ENCODE measurements at regions not wholly inside any gene's neighbourhood (a gene's known extent, or its start where the extent isn't known, plus 50 kb on each side); places are given as distances from the start of the nearest gene placed in this dataset.
"Not testable (repeated sequence)": the region's sequence is repeated elsewhere in the genome, so short reads cannot be mapped to it uniquely, and the experiment has no call there.

DNA sequence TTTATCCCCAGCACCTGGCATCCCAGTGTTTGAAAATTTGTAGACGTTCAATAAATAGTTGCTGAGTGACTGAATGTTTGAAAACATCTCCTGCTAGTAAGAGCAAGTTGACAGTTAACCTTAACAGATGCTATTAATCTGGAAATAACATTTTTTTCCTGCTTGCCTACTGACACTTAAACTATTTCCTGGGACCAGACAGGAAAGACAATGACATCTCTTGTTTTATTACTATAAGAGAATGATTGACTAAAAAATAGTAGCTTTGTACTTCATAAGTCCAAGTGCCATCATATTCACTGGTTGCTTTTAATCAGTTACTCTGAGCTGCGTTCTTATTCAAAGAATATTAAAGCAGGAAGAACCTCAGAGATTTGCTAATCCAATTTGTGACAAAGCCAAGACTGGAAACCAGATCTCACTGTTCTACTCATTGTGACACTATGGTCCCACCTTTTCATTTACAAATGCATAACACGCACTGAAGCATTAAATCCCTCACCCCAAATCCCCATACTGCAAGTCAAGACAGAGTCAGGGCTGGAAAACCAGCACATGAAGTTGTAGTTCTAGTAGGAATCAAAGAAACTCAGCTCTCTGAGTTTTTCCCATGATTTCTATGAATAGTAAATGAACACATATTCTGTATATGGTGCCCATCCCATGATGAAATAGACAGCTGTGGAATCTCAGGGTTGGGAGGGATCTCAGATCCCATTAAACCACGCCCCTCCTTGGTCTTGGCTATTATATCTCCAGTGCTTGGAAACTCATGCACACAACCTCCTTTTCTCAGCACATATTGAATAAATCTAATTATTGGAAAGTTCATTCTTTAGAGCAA, 212.7 kb upstream of the P2RY1 start:
- no peak for DNase-seq (ENCODE audit: low read depth in 2 of 2)

DNA sequence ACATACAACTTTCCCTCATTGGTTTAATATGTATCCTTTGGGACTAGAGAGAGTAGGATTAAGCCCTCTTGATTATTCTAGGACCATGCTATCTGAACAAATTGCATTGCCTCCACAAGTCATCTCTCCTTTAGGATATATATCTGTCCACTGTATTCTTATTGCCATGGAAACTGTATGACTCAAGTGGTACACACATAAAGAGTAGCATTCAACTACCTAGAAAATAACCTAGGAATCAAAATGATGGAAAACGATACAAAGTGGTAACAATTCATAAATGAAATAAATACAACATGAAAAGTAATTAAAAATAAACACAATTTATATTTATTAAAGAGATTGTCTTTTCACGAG, 212.1 kb upstream of the P2RY1 start:
- no peak for DNase-seq (ENCODE audit: low read depth in 2 of 2)

DNA sequence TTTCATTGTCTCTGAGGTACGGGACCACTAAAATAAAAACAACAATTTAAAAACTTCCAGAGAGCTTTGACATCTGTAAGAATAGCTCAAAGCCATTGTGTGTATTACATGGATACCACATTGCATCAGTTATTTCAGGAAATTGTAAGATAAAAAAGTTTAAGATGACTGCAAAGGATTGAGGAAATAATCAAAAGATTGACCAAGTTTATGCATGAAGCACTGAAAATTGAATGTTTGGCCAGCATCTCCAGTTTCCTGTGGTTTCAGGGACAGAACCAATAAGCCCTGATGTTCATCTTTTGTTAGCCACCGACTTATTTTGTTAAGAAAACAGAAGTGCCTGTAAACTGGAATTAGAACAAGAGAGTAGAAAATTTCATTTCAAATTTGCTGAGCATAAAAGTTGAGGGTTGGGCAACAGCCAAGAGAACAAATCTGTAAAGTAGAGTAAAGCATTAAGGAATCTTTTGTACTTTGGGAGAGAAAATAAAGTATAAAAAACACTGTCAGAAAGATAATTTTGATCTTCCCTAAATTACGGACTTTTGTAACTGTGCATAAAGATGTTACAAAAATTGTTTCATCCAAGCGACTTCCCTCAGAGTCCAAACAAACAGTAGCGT, 211.5 kb upstream of the P2RY1 start:
- DNase-seq (ENCODE audit: low read depth in 2 of 2) = no peak

DNA sequence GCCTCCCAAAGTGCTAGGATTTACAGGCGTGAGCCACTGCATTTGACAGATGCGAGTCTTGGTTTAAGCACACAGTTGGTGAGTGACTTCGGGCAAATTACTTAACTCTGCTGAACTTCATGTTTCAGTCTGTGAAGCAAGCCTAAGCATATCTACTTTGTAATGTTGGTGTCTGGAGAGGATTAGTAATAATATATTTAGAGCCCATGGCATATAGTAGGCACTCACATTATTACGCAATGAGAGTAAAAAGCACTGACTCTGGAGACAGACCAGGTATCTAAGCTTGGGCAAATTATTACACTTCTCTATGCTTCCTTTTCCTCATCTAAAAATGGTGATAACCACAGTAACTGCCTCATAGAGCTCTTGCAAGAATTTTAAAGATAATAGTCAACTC, 208.7 kb upstream of the P2RY1 start:
- no peak for DNase-seq (ENCODE audit: low read depth in 2 of 2)

DNA sequence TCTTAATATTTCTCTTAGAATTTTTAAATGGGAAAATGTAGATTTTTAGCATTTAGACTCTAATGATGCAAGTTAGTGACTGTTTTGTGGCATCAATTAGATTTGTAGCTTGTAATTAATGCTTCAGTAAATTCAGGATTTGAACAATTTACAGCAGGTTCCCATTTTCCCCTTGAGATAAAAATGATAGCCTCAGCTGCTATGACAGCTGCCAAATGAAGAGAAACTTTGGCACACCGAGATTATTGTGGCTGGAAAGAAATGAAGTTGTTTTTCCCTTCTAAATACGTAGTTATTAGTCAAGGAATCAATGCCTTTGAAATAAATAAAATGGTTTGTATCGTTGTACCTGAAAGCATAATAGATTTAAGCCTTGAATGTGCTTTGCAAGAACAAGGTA, 206.4 kb upstream of the P2RY1 start:
- no peak for DNase-seq (ENCODE audit: low read depth in 2 of 2)

DNA sequence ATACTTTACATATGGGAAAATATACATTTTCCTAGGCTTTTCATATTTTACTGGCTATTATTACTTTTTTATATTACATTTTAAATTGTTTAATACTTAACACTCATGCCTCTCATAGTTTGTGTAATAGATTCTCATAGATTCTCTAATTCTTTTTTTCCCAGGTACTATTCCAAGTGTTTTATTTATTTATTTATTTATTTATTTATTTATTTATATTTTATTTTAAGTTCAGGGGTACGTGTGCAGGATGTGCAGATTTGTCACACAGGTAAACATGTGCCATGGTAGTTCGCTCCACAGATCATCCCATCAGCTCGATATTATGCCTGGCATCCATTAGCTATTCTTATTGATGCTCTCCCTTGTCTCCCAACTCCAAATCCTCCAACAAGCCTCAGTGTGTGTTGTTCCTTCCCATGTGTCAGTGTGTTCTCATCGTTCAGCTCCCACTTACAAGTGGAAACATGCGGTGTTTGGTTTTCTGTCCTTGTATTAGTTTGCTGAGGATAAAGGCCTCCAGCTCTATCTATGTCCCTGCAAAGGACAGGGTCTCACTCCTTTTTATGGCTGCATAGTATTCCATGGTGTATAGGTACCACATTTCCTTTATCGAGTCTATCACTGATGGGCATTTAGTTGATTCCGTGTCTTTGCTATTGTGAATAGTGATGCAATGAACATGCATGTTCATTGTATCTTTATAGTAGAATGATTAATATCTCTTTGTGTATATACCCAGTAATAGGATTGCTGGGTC, 205.4 kb upstream of the P2RY1 start:
- no peak for DNase-seq (ENCODE audit: low read depth in 2 of 2)

DNA sequence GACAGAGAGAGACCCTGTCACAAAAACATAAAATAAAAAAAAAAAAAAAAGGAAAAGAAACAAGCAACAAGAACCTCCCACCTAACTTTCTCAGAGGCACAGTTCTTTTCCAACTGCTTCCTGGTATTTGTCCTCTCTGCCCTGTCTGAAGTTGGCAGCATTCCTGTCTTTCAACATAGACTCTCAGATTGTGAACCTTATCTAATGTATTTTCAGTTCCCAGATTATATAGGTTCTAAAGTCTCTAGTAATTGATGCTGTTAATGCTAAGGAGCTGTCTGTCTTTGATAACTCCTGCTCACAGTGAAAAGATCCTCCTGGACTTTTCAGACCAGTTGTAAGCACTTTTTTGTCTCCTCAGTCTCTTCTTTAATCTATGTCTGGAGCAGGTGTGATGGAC, 199.5 kb upstream of the P2RY1 start:
- DNase-seq (ENCODE audit: low read depth in 2 of 2) = no peak

DNA sequence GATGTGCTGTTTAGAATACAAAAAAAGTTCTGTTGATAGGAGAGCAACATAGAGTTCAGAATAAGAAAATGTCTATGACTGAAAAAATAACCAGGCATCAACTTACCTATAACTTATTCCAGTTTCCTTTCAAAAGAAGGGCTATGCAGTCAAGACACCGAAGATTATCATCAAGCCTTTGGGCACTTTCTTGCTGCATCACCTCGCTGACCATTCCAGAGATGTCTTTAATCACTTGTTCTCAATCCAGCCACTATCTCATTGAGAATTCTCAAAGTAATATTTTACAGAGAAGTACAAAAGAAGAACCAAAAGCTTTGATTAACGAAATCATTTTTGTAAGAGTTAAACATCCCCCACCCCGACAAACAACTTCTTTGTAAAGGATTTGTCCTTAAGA, 198.3 kb upstream of the P2RY1 start:
- DNase-seq (ENCODE audit: low read depth in 2 of 2) = no peak

DNA sequence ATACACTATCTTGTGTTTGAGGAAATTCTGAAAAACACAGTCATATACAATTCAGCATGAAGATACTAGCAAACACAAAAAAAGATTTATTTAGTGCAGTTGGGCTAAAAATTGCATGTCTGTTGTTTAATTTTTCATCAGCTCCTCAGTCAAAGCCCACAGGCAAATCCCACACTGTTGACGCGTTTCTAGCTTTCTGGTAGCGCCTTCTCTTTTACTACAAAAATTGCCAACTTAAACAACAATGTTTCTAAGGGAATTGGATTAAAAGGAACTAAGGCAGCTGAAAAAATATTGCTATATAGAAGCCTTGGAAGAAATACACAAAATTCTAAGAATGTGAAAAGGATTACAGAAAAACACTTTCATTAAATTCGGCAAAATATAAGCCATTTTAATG, 196.7 kb upstream of the P2RY1 start:
- no peak for DNase-seq (ENCODE audit: low read depth in 2 of 2)

DNA sequence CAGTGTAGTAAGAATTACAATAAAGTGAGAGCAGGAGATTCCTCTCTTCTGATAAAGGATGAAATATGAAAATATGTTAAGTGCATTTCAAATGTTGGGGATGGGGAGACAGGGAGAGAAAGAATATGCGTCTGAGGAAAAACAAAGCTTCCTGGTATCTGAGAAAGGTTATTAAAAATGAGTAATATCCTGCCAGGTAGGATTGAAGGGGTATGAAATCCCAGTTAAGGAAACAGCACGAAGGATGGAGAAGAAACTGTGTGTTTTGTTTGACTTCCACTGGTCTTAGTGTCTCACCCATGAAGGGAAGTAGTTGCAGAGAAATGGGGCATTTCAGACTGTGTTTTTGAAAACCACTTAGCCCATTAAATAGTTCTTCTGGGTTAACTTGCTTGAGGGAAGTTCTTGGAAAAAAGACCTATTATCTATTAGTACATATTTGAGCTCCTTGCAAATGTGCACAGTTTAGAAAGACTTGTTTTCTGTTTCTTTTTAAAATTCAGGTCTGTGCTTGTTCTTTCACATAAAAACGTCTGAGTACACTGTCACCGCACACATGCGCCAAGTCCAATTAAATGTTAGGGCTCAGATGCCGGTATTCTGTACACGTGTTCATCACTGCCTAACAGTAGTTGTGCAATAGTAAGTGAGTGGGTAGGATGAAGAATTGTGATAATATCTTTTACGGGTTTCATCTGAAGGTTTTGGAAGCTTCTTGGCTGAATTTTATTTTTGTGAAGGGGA, 196.1 kb upstream of the P2RY1 start:
- no peak for DNase-seq (ENCODE audit: low read depth in 2 of 2)

DNA sequence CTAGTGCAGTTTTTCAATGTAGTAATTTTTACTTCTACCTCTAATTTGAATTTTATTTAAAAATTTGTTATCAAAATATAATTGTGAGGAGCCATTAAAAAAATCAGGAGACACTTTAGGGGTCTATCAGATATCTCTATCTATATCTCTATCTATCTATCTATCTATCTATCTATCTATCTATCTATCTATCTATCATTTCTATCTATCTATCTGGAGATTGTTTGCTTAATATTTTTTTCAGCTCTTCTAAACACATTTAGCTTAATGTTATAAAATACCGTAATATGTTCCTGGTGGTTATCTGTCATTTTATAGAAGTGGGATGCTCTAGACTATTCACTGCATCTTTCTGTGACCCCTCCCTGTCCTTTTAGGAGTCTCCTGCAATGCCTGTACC, 193.7 kb upstream of the P2RY1 start:
- no peak for DNase-seq (ENCODE audit: low read depth in 2 of 2)

DNA sequence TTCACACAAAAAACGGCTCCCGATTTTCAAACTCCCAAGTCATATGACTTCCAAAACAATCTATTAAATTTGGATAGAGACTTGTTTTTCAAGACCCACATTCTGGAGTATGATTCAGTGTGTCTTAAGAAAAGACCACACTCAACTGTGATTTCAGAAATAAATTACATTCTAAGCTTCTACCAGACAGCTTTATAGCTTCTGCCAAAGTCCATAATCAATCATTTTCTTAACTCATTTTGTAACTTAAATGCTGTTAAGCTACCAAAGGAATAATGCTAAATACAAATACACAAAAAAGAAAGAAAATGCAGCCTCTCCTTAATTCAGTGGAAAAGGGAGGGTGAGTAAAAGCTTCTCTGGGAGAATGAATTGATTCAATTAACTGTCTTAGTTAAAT, 192.3 kb upstream of the P2RY1 start:
- DNase-seq (ENCODE audit: low read depth in 2 of 2) = no peak

DNA sequence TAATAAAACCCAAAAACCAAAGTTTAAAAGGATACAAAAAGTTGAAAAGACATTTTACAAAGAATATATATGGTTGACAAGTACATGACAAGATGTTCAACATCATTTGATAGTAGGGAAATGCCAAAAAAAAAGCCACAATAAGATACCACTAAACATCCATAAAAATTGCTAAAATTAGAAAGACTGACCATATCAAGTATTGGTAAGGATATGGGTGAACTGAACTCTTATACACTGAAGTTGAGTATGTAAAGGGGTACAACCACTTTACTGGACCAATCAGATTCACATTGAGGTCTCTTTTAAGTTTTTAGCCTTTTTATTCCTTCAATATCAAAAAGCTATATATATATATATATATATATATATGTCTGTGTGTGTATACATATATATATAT, 190.5 kb upstream of the P2RY1 start:
- no peak for DNase-seq (ENCODE audit: low read depth in 2 of 2)

DNA sequence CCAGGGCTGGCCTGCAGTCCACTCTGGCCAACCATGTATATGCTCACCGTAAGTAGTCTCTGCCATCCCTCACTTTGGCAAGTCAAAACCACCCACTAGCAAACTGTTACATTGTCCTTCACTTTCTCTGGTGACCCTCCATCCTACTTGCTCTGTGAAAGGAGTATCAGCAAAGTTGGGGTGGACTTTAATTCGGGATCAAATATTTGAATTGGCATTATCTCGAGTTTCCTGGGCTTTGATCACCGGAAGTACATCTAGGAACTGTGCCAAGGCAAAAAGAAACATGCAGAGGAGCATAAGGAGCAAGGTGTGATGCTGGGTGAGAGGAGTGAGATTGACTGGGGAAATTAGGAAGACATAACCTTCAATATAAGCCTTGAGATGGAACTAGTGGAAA, 188.9 kb upstream of the P2RY1 start:
- no peak for DNase-seq (ENCODE audit: low read depth in 2 of 2)

DNA sequence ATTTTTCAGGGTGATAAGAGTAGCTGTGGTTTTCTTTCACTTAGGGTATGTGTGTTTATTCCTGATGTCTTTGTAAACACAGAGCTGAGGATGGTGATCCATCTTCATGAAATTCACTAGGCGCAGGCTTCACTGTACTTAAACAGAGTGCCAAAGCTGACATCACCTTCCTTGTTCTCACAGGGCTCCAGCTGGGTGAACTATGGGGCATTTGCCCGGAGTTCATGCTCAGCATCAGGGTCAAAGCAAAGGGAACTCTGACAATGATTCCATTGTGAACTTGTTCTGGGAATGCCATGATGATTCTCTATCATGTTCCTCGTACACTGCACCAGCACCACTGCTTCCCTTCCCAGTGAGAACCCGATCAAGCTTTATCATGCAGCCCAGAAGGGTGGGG, 184.8 kb upstream of the P2RY1 start:
- DNase-seq (ENCODE audit: low read depth in 2 of 2) = no peak

DNA sequence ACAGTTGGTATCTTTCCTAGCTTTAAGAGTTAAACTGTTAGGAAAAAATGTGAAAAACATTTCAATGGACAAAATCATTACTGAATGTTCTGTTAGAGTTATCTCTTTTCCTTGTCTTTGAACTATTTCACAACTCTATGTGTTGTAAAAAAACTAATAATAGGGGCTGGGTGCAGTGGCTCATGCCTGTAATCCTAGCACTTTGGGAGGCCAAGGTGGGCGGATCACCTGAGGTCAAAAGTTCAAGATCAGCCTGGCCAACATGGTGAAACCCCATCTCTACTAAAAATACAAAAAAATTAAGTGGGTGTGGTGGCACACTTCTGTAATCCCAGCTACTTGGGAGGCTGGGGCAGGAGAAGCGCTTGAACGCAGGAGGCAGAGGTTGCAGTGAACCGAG, 184.0 kb upstream of the P2RY1 start:
- DNase-seq (ENCODE audit: low read depth in 2 of 2) = not testable (repeated sequence)

DNA sequence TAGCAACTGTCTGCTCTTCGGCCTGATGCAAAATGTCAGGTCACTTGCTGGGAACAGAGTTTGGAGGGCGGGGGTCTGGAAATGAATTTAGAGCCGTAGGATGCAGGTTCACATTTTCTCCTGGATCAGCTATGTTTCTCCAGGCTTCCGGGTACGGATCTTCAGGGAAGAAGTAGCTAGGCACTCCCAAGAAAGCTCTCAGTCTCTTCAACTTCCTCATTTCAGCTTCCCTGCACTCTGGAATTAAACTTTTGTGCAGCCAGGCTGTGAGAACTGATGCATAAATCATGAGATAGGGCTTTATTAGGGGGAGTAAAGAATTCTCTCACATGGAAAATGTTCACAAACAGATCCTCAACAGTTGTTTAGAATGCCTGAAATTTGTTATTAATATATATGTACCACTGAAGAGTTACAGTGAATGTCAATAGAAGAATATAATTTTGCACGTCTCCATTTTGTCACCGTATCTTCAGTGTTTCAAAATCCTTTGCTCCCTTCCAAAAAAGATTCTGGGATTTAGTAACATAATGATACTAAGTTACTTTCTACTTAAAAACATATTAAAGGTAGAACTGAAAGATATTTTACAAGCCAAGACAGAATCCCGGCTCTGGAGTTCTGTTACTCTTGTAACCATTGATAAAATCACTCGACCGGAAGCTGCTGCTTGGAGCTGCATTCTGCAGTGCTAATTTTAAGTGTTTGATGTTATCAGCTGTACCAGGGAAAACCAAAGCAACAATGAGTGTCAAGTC, 178.5 kb upstream of the P2RY1 start:
- DNase-seq (ENCODE audit: low read depth in 2 of 2) = no peak

DNA sequence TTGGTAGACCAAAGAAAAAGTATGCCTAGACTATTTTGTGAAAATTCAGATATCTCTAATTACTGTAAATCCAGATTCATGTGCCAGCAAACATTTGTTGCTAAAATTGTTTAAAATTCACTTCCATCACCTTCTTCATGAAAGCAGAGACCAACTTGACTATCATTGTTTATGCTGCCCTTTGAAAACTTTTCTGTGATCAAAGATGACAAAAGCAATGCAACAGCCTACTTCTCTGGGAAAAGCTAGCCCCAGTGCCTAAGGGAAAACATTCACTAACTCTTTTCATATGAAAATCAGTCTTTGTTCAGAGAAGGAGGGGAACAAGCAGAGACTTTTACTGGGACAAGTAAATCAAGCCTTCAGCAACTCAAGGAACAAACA, 178.0 kb upstream of the P2RY1 start:
- no peak for DNase-seq (ENCODE audit: low read depth in 2 of 2)

DNA sequence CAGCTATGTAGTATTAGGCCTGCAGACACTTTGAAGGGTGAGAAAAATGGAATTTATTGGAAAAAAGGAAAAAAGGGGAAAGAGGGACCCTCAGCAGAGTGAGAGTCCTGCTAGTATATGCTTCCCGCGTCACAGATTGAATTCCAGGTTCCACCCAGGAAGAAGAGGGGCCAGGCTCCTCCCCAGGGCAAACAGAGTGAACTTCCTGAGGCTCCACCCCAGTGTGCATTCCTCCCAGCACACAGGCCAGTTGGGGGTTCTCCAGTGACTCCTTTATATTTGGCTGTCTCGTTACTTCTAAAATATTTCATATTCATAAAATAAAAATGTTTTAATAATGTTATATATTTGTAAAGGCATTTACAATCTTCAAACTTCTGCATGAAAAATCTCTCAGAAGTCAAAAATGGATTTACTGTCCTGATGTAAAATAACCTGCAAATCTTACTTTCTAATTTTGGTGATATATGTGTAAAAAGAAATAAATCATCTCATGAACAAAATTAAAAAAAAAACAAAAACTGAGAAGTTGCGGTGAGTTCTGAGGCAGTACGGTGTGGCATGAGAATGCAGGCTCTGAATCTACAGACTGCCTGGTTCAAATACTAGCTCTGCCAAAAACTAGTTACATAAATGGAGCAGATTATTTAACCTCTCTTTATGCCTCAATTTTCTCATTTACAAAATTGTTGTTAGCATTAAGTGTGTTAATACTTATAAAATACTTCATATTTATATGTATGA, 175.8 kb upstream of the P2RY1 start:
- no peak for DNase-seq (ENCODE audit: low read depth in 2 of 2)

DNA sequence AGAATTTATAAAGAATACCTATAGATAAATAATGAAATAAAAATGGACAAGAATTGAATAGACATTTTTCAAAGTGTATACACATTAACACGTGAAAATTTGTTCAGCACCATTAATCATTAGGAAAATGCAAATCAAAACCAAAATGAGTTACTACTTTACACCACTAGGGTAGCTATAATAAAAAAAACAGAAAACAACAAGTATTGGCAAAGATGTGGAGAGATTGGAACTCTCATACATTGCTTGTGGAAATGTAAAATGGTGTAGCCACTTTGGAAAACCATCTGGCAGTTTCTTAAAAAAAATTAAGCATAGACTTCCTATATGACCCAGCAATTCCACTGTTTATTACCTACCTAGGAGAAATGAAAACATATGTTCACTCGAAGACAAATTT, 172.8 kb upstream of the P2RY1 start:
- no peak for DNase-seq (ENCODE audit: low read depth in 2 of 2)

DNA sequence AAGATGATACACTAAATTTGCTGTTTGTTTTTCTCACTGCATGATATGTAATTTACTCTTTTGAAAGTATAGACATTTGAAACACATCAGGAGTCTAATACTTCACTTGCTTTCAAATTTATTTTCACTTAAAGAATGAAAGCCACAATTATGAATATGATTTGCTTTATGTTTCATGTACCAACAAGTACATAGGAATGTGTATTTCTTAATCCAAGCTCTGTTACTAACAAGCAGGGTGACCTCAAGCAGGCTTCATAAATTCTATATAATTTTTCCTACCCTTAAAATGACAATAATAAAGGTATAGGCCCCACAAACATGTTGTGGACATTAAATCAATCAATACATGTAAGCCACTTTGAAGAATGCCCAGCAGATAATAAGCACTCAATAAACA, 170.2 kb upstream of the P2RY1 start:
- DNase-seq (ENCODE audit: low read depth in 2 of 2) = no peak

All from stimulated activated CD4-positive, alpha-beta T cell treated with anti-CD3 and anti-CD28 coated beads, Interleukin-4, amount 100 ng/mL, for 48 hours (primary cell).